HG02970 (cell line): ENCODE measurements at regions not wholly inside any gene's neighbourhood (a gene's known extent, or its start where the extent isn't known, plus 50 kb on each side); places are given as distances from the start of the nearest gene placed in this dataset.

Source experiments
- ATAC-seq: cut with Tn5 transposase; IDR thresholded peaks from one replicate; pipeline ENCODE4 v1.9.1; 2021; ENCODE audit warnings: mild to moderate bottlenecking, moderate library complexity, moderate number of reproducible peaks; ENCODE audit not compliant: unreplicated experiment, low FRiP score

GRCh38 chr5:164420161-164420560, 914.7 kb downstream of the MAT2B start:
- ATAC-seq, result no peak

- ATAC-seq, result no peak
Measured at GRCh38 chr5:164422400-164422799, 917.0 kb downstream of the MAT2B start.

GRCh38 chr5:164431634-164432304, 926.4 kb downstream of the MAT2B start:
- ATAC-seq, result no peak

GRCh38 chr5:164433106-164433870, 927.9 kb downstream of the MAT2B start:
- no peak for ATAC-seq

- ATAC-seq, result no peak
Measured at GRCh38 chr5:164435576-164435975, 930.2 kb downstream of the MAT2B start.

GRCh38 chr5:164439799-164440198, 934.4 kb downstream of the MAT2B start:
- ATAC-seq, result no peak

- ATAC-seq, result no peak
Measured at GRCh38 chr5:164449460-164449859, 944.0 kb downstream of the MAT2B start.

GRCh38 chr5:164466033-164466432, 960.6 kb downstream of the MAT2B start:
- no peak for ATAC-seq

- no peak for ATAC-seq
Measured at GRCh38 chr5:164470312-164470711, 964.9 kb downstream of the MAT2B start.

- ATAC-seq, result no peak
Measured at GRCh38 chr5:164472165-164472564, 966.7 kb downstream of the MAT2B start.

- ATAC-seq, result no peak
Measured at GRCh38 chr5:164475339-164475977, 970.0 kb downstream of the MAT2B start.

GRCh38 chr5:164481270-164481669, 975.9 kb downstream of the MAT2B start:
- ATAC-seq, result no peak

GRCh38 chr5:164482351-164482750, 976.9 kb downstream of the MAT2B start:
- ATAC-seq, result no peak

- no peak for ATAC-seq
Measured at GRCh38 chr5:164484948-164485347, 979.5 kb downstream of the MAT2B start.

- no peak for ATAC-seq
Measured at GRCh38 chr5:164487939-164488338, 982.5 kb downstream of the MAT2B start.

- no peak for ATAC-seq
Measured at GRCh38 chr5:164497311-164498064, 992.1 kb downstream of the MAT2B start.

GRCh38 chr5:164498438-164498837, 993.0 kb downstream of the MAT2B start:
- no peak for ATAC-seq

GRCh38 chr5:164500856-164501255, 995.4 kb downstream of the MAT2B start:
- no peak for ATAC-seq

GRCh38 chr5:164501344-164501743, 995.9 kb downstream of the MAT2B start:
- ATAC-seq, result no peak

GRCh38 chr5:164504141-164504772, 998.8 kb downstream of the MAT2B start:
- peak; percentile 57 for ATAC-seq
